ENCODE measurements at regions not wholly inside any gene's neighbourhood (a gene's known extent, or its start where the extent isn't known, plus 50 kb on each side); places are given as distances from the start of the nearest gene placed in this dataset.

DNA sequence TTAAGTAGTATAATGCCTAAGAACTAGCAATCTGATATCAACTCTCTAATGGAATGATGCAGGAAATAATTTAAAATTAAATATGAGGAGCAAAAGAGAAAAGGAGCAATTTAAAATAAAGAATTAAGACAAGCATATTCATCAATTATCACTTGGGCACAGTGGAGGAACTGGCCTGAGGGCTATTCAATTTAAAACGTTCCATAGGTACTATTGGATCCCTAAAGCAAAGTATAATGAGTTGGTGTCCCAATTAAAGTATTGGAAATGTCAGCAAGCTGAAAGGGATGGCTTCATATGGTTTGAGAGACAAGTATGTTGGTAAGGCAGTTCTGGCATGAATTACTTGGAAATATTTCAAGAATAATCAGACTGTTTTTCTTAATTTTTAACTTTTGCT is 2064.1 kb upstream of the TENM3 start:
- TF ChIP-seq, protein P1, sequence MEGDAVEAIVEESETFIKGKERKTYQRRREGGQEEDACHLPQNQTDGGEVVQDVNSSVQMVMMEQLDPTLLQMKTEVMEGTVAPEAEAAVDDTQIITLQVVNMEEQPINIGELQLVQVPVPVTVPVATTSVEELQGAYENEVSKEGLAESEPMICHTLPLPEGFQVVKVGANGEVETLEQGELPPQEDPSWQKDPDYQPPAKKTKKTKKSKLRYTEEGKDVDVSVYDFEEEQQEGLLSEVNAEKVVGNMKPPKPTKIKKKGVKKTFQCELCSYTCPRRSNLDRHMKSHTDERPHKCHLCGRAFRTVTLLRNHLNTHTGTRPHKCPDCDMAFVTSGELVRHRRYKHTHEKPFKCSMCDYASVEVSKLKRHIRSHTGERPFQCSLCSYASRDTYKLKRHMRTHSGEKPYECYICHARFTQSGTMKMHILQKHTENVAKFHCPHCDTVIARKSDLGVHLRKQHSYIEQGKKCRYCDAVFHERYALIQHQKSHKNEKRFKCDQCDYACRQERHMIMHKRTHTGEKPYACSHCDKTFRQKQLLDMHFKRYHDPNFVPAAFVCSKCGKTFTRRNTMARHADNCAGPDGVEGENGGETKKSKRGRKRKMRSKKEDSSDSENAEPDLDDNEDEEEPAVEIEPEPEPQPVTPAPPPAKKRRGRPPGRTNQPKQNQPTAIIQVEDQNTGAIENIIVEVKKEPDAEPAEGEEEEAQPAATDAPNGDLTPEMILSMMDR (IDR thresholded peaks at IDR 0.05; ENCODE audit: low read depth, low read length): no peak
- Histone ChIP-seq H3K27me3 (ENCODE audit: insufficient read depth, low read depth, severe bottlenecking) (no peaks in the 10 kb centered on the region), H3K27ac (no peak overlapping the region), H3K9me3 (ENCODE audit: severe bottlenecking) (no peaks in the 10 kb centered on the region), H3K36me3 (no peaks in the 10 kb centered on the region), H3K4me3 (ENCODE audit: low read depth, low read length) (no peak overlapping the region)
- no peak for DNase-seq

DNA sequence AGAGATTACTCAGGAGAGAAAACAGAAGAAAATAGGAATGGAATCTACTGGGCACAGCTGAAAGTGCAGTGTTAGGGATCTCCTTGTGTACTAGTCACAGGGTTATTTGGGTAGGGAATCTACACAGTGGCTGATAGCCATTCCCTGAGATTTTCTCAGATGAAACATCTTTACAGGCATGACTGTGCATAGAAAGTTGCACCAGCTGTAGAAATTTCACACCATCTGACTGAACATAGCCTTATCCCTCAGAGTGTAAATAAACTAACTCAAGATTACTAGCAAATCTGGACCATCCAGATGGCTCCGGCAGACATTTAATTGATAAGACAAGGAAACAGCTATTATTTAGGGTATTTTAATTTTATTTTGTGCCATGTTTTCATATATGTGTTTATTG is 2053.5 kb upstream of the TENM3 start:
- no peak overlapping the region for H3K4me3 ChIP-seq (ENCODE audit: low read depth, low read length)
- TF ChIP-seq, protein P1 (IDR thresholded peaks at IDR 0.05; ENCODE audit: low read depth, low read length): no peak
- no peaks in the 10 kb centered on the region for H3K27me3 ChIP-seq (ENCODE audit: insufficient read depth, low read depth, severe bottlenecking)
- H3K9me3 ChIP-seq (ENCODE audit: severe bottlenecking): no peaks in the 10 kb centered on the region
- DNase-seq: no peak
- no peak overlapping the region; the same call in 1 of the 2 replicates for H3K27ac ChIP-seq
- H3K36me3 ChIP-seq: no peaks in the 10 kb centered on the region

DNA sequence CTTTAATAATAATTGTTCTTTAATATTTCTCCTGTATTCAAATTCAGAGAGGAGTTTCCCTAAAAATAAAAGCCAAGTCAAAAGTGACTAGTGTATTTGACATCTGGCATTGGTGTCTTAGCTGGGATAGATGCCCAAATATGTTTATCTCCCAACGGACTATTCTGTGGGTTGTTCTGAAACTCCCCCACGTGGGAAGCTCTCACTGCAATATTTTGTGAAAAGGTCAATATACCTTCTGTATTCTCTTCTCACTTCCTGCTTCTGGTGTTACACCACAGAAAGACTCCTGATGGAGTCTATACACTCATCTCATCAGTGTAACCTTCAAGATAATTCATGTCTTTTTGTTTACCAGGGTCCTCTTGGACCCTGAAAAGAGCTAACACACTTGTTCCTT is 2052.8 kb upstream of the TENM3 start:
- TF ChIP-seq, protein P1 (IDR thresholded peaks at IDR 0.05; ENCODE audit: low read depth, low read length): no peak
- Histone ChIP-seq H3K9me3 (ENCODE audit: severe bottlenecking) (no peaks in the 10 kb centered on the region), H3K27me3 (ENCODE audit: insufficient read depth, low read depth, severe bottlenecking) (no peaks in the 10 kb centered on the region), H3K27ac (no peak overlapping the region), H3K4me3 (ENCODE audit: low read depth, low read length) (no peak overlapping the region), H3K36me3 (no peaks in the 10 kb centered on the region)
- no peak for DNase-seq

DNA sequence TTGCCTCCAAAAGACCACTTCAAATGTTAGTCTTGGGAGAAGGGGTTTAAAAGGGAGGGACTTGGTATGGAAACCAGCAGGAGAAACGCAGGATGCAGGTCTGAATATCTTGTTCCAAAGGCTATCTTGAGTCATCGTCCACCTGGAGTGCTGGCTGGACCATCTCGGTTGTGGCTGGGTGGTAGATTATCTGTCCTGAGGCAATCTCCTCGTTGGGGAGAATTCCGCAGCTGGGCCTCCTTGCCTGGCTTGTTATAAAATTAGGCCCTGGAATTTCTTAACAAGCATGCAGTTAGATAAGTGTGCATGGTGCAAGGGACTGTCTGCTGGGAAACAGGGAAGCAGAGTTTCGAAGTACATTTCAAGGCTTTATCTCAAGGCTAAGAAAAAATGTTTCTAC is 2045.7 kb upstream of the TENM3 start:
- Histone ChIP-seq H3K9me3 (ENCODE audit: severe bottlenecking) (no peaks in the 10 kb centered on the region), H3K27ac (no peak overlapping the region), H3K4me3 (ENCODE audit: low read depth, low read length) (no peak overlapping the region), H3K27me3 (ENCODE audit: insufficient read depth, low read depth, severe bottlenecking) (no peaks in the 10 kb centered on the region), H3K36me3 (no peaks in the 10 kb centered on the region)
- no peak for DNase-seq
- TF ChIP-seq, protein P1 (IDR thresholded peaks at IDR 0.05; ENCODE audit: low read depth, low read length): no peak

DNA sequence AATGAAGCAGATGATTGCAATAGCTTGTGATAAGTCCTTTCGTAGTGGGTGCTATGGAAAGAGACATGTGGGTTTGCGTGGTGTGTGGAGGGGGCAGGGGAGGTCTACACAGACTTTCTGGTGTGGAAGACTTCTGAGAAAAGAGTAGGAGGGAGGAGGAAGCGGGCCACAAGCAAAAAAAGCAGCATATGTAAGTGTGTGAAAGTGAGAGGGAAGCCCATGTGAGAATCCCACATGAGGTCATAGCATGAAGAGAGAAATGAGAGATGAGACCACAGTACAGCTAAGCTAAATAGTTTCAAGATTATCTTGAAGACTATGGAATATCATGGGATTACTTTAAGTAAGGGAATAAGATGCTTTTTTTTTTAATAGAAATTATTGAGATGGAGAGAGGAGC is 2039.9 kb upstream of the TENM3 start:
- TF ChIP-seq, protein P1 (IDR thresholded peaks at IDR 0.05; ENCODE audit: low read depth, low read length): no peak
- no peaks in the 10 kb centered on the region for H3K27me3 ChIP-seq (ENCODE audit: insufficient read depth, low read depth, severe bottlenecking)
- no peak for DNase-seq
- H3K4me3 ChIP-seq (ENCODE audit: low read depth, low read length): no peak overlapping the region
- no peak overlapping the region for H3K27ac ChIP-seq
- no peaks in the 10 kb centered on the region for H3K36me3 ChIP-seq
- H3K9me3 ChIP-seq (ENCODE audit: severe bottlenecking): no peaks in the 10 kb centered on the region

DNA sequence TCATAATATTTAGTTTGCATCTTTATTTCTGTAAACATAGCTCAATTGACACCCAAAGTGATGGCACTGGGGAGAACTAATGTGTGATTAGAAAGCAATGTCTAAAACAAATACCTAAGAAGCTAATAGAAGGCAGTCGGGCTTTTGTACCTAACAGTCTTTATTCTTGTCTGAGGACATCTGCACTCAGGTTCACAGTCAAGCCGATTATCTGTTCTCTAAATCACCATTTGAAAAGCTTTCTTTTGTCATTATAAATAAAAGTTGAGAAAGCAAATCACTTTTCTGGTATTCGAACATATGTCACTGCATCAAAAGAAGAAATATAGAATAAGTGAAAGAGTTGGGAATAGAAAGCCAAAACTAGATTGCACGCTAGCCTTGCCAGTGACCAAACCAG is 2037.9 kb upstream of the TENM3 start:
- TF ChIP-seq, protein P1 (IDR thresholded peaks at IDR 0.05; ENCODE audit: low read depth, low read length): no peak
- Histone ChIP-seq H3K27ac (no peak overlapping the region), H3K36me3 (no peaks in the 10 kb centered on the region), H3K9me3 (ENCODE audit: severe bottlenecking) (no peaks in the 10 kb centered on the region), H3K4me3 (ENCODE audit: low read depth, low read length) (no peak overlapping the region), H3K27me3 (ENCODE audit: insufficient read depth, low read depth, severe bottlenecking) (no peaks in the 10 kb centered on the region)
- DNase-seq: no peak
